ENCODE measurements at regions not wholly inside any gene's neighbourhood (a gene's known extent, or its start where the extent isn't known, plus 50 kb on each side); places are given as distances from the start of the nearest gene placed in this dataset.

- no peak for TF ChIP-seq L3MBTL2 (conservative IDR thresholded peaks at IDR 0.05)
- no peak for TF ChIP-seq SP1 (IDR thresholded peaks at IDR 0.05)
- TF ChIP-seq PKNOX1 (IDR thresholded peaks at IDR 0.05) = no peak
- no peak for TF ChIP-seq CTBP1 (IDR thresholded peaks at IDR 0.05; ENCODE audit: borderline replicate concordance)
- no peak for TF ChIP-seq FOXK2 (IDR thresholded peaks at IDR 0.05)
- no peak for TF ChIP-seq TARDBP (IDR thresholded peaks at IDR 0.05)
- TF ChIP-seq FOXM1 (IDR thresholded peaks at IDR 0.05; ENCODE audit: borderline replicate concordance) = no peak
- no peak for TF ChIP-seq LEF1 (IDR thresholded peaks at IDR 0.05; ENCODE audit: borderline replicate concordance)
- TF ChIP-seq BHLHE40 (IDR thresholded peaks at IDR 0.05; ENCODE audit: borderline replicate concordance) = no peak
- TF ChIP-seq ZNF384 (IDR thresholded peaks at IDR 0.05) = no peak
- TF ChIP-seq HDGF (IDR thresholded peaks at IDR 0.05; ENCODE audit: borderline replicate concordance) = no peak
- no peak for TF ChIP-seq FOXA1 (IDR thresholded peaks at IDR 0.05)
Measured at GRCh38 chr3:152760591-152760990, 74.3 kb upstream of the P2RY1 start.
